ENCODE measurements at regions not wholly inside any gene's neighbourhood (a gene's known extent, or its start where the extent isn't known, plus 50 kb on each side); places are given as distances from the start of the nearest gene placed in this dataset.
A peak's percentile ranks its signal among the peaks of the same experiment; 100 is the strongest.
"Not testable (repeated sequence)": the region's sequence is repeated elsewhere in the genome, so short reads cannot be mapped to it uniquely, and the experiment has no call there.

GRCh38 chr15:77902921-77903760 is 174.4 kb downstream of the TBC1D2B start:
- not testable (repeated sequence) for H3K4me3 ChIP-seq (ENCODE audit: low read depth, low read length); DNase-seq (ENCODE audit: low read depth)
- TF ChIP-seq CTCF (IDR thresholded peaks at IDR 0.05; ENCODE audit: insufficient read depth, low read depth, low read length) = peak; percentile 66

- no peak overlapping the region for H3K4me3 ChIP-seq (ENCODE audit: low read depth, low read length)
- peak; percentile 13 for TF ChIP-seq CTCF (IDR thresholded peaks at IDR 0.05; ENCODE audit: insufficient read depth, low read depth, low read length)
- no peak for DNase-seq (ENCODE audit: low read depth)
Measured at GRCh38 chr15:77901921-77902750, 175.4 kb downstream of the TBC1D2B start.

GRCh38 chr15:77901251-77901881 is 176.1 kb downstream of the TBC1D2B start:
- H3K4me3 ChIP-seq (ENCODE audit: low read depth, low read length) = no peak overlapping the region
- no peak for DNase-seq (ENCODE audit: low read depth)
- no peak for TF ChIP-seq CTCF (IDR thresholded peaks at IDR 0.05; ENCODE audit: insufficient read depth, low read depth, low read length)

- H3K4me3 ChIP-seq (ENCODE audit: low read depth, low read length) = not testable (repeated sequence)
- peak; percentile 18 for DNase-seq (ENCODE audit: low read depth)
- peak; percentile 52 for TF ChIP-seq CTCF (IDR thresholded peaks at IDR 0.05; ENCODE audit: insufficient read depth, low read depth, low read length)
Measured at GRCh38 chr15:77900331-77900963, 177.1 kb downstream of the TBC1D2B start.

GRCh38 chr15:77899776-77900175 is 177.7 kb downstream of the TBC1D2B start:
- not testable (repeated sequence) for H3K4me3 ChIP-seq (ENCODE audit: low read depth, low read length); DNase-seq (ENCODE audit: low read depth)

- no peak overlapping the region for H3K4me3 ChIP-seq (ENCODE audit: low read depth, low read length)
- TF ChIP-seq CTCF (IDR thresholded peaks at IDR 0.05; ENCODE audit: insufficient read depth, low read depth, low read length) = no peak
- no peak for DNase-seq (ENCODE audit: low read depth)
Measured at GRCh38 chr15:77898811-77899730, 178.4 kb downstream of the TBC1D2B start.

All from fibroblast of villous mesenchyme (primary cell).